Activated CD4-positive, alpha-beta T cell treated with anti-CD3 and anti-CD28 coated beads for 36 hours (primary cell): ENCODE measurements at regions not wholly inside any gene's neighbourhood (a gene's known extent, or its start where the extent isn't known, plus 50 kb on each side); places are given as distances from the start of the nearest gene placed in this dataset.
"Not testable (repeated sequence)": the region's sequence is repeated elsewhere in the genome, so short reads cannot be mapped to it uniquely, and the experiment has no call there.

Source experiments
- ATAC-seq: fragments of 200-7000 bp; cut with Tn5 transposase; one replicate; pipeline ENCODE4 v1.10.0; 2021; ENCODE audit warnings: mild to moderate bottlenecking, moderate library complexity
- CTCF ChIA-PET: fragments of 350-600 bp; sonication (Branson Sonifier 250); formaldehyde crosslinking; loops from one replicate; lab custom pipeline; 2021; ENCODE audit warnings: antibody characterized with exemption; lab: Charles Lee
- POLR2A ChIA-PET: fragments of 350-600 bp; sonication (Branson Sonifier 250); formaldehyde crosslinking; loops from one replicate; lab custom pipeline; 2021; ENCODE audit warnings: antibody characterized with exemption, inconsistent platforms; lab: Charles Lee
- DNase-seq: peaks from one replicate; pipeline ENCODE4 v3.0.0-alpha.2; 2020
- H3K27ac Mint-ChIP-seq: one replicate; pipeline ENCODE4 v1.8.0; 2021; ENCODE audit warnings: mixed read lengths
- H3K27me3 Mint-ChIP-seq: one replicate; pipeline ENCODE4 v1.8.0; 2021; ENCODE audit warnings: mixed read lengths
- H3K36me3 Mint-ChIP-seq: one replicate; pipeline ENCODE4 v1.8.0; 2021; ENCODE audit warnings: low read depth, mixed read lengths
- H3K4me1 Mint-ChIP-seq: one replicate; pipeline ENCODE4 v1.8.0; 2021; ENCODE audit warnings: mixed read lengths
- H3K4me3 Mint-ChIP-seq: one replicate; pipeline ENCODE4 v1.8.0; 2021; ENCODE audit warnings: mild to moderate bottlenecking, moderate library complexity, mixed read lengths
- H3K9me3 Mint-ChIP-seq: one replicate; pipeline ENCODE4 v1.8.0; 2021; ENCODE audit warnings: low read depth, mixed read lengths
- intact Hi-C, 2 experiments: fragments of 100-400 bp; cut with DNase I in 1 of 2; cut with micrococcal nuclease in 1 of 2; formaldehyde crosslinking; loops; one replicate each; pipeline versions ENCODE4 v1.14.2 to v1.15.1; 2022 to 2024; cut with DNase I, micrococcal nuclease

DNA sequence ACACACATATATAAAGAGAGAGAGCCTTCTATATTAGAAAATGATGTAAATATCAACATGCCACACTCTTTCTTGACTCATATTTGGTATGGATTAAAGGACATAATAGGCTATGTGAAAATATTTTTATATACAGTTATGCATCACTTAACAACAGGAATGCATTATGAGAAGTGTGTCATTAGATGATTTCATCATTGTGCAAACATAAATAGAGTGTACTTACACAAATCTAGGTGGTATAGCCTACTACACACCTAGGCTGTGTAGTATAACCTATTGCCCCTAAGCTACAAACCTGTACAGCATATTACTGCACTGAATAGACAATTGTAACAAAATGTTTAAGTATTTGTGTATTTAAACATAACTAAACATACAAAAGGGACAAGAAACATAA lies 354.8 kb upstream of the CNTNAP5 start:
- Mint-ChIP-seq H3K36me3 (no peaks in the 10 kb centered on the region), H3K4me1 (no peaks in the 10 kb centered on the region), H3K27me3 (no peaks in the 10 kb centered on the region), H3K4me3 (no peak overlapping the region), H3K27ac (no peak overlapping the region), H3K9me3 (peaks cover 7% of the 10 kb centered on the region)
- DNase-seq (no peak), ATAC-seq (no peak)
- POLR2A ChIA-PET: no interaction called here
- CTCF ChIA-PET: no interaction called here
- intact Hi-C loops: no loop called here

GRCh38 chr2:123683797-123684196 lies 341.3 kb upstream of the CNTNAP5 start:
- H3K27ac Mint-ChIP-seq, H3K4me3 Mint-ChIP-seq, H3K36me3 Mint-ChIP-seq, H3K4me1 Mint-ChIP-seq, POLR2A ChIA-PET, H3K9me3 Mint-ChIP-seq, ATAC-seq, H3K27me3 Mint-ChIP-seq, DNase-seq, intact Hi-C loops, CTCF ChIA-PET: not testable (repeated sequence)

DNA sequence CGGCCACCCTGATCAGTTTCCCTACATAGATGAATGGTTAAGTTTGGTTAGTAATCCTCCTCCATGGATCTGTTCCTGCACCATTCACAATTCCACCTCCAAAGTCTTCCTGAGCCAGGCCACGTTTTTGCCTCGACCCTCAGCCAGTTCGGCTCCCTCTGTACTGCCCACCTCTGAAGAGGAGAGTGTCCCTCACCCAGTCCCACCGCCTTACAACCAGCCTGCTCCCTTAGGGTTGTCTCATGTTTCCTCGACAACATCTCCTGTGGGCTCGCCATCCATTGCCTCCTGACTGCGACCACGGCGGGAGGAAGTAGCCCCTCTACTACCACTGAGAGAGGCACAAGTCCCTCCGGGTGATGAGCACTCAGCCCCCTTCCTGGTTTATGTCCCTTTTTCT lies 338.0 kb upstream of the CNTNAP5 start:
- ChIA-PET POLR2A (no interaction called here), CTCF (interaction anchor here (0.6 kb wide), 1 partner anchor 130 kb away, joined by 3 read pairs; no protein-coding TSS in a partner anchor)
- no peak overlapping the region for H3K27ac Mint-ChIP-seq
- intact Hi-C loops: no loop called here
- no peaks in the 10 kb centered on the region for H3K4me1 Mint-ChIP-seq
- no peak for DNase-seq
- no peak for ATAC-seq
- peaks cover 7% of the 10 kb centered on the region for H3K9me3 Mint-ChIP-seq
- H3K27me3 Mint-ChIP-seq: no peaks in the 10 kb centered on the region
- no peak overlapping the region for H3K4me3 Mint-ChIP-seq
- no peaks in the 10 kb centered on the region for H3K36me3 Mint-ChIP-seq

GRCh38 chr2:123688231-123688940 lies 336.7 kb upstream of the CNTNAP5 start:
- ChIA-PET CTCF (no interaction called here), POLR2A (no interaction called here)
- peaks cover 7% of the 10 kb centered on the region for H3K9me3 Mint-ChIP-seq
- DNase-seq (no peak), ATAC-seq (no peak)
- no peak overlapping the region for H3K27ac Mint-ChIP-seq
- H3K36me3 Mint-ChIP-seq: no peaks in the 10 kb centered on the region
- H3K4me1 Mint-ChIP-seq: no peaks in the 10 kb centered on the region
- intact Hi-C loops: no loop called here
- H3K27me3 Mint-ChIP-seq: no peaks in the 10 kb centered on the region
- no peak overlapping the region for H3K4me3 Mint-ChIP-seq

- Mint-ChIP-seq H3K27ac (no peak overlapping the region), H3K4me1 (no peaks in the 10 kb centered on the region), H3K36me3 (no peaks in the 10 kb centered on the region), H3K4me3 (no peak overlapping the region), H3K27me3 (no peaks in the 10 kb centered on the region), H3K9me3 (peaks cover 4% of the 10 kb centered on the region)
- ATAC-seq (no peak), DNase-seq (no peak)
- ChIA-PET POLR2A (no interaction called here), CTCF (no interaction called here)
- intact Hi-C loops: no loop called here
These were observed 333.0 kb upstream of the CNTNAP5 start for GRCh38 chr2:123692121-123692520.

DNA sequence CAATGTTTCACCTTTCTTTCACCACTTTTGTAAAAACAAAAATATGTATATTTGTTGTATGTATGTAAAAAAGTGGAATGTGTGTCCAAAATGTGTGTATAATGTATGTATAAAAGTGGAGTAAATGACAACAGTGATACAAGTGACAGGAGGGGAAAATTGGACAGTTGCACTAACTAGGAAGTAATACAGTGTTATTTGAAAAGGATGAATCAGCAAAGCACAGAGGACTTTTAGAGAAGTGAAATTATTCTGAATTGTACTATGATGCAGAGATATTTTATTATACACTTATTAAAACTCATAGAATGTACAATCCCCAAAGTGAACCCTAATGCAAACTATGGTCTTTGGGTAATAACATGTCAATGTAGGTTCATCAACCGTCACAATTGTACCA lies 331.3 kb upstream of the CNTNAP5 start:
- DNase-seq (no peak), ATAC-seq (no peak)
- Mint-ChIP-seq H3K9me3 (peaks cover 2% of the 10 kb centered on the region), H3K4me3 (no peak overlapping the region), H3K27me3 (no peaks in the 10 kb centered on the region), H3K27ac (no peak overlapping the region), H3K4me1 (no peaks in the 10 kb centered on the region), H3K36me3 (no peaks in the 10 kb centered on the region)
- intact Hi-C loops: no loop called here
- ChIA-PET CTCF (no interaction called here), POLR2A (no interaction called here)

GRCh38 chr2:123695426-123695825 lies 329.7 kb upstream of the CNTNAP5 start:
- ATAC-seq (no peak), DNase-seq (no peak)
- Mint-ChIP-seq H3K9me3 (peaks cover 2% of the 10 kb centered on the region), H3K36me3 (no peaks in the 10 kb centered on the region), H3K27me3 (no peaks in the 10 kb centered on the region), H3K4me1 (no peaks in the 10 kb centered on the region), H3K27ac (no peak overlapping the region), H3K4me3 (no peak overlapping the region)
- ChIA-PET POLR2A (no interaction called here), CTCF (no interaction called here)
- intact Hi-C loops: no loop called here

DNA sequence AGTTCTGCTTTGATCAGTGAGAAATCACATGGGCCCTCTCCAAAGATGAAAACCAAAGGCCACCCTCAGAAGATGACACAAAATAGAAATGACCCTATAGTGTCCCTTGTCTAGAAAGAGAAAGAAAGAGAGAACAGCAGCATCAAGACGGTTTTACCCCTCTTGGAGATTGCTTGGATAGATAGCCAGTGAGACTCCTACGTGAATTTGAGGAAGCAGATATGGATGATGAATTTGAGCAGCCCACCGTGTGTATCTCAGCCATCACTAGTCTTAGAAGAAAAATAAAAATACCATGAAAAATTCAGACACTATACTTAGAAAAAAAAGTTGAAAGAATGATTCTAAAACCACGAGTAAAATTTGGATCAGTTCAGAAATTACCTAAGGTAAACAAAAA lies 329.1 kb upstream of the CNTNAP5 start:
- DNase-seq (no peak), ATAC-seq (no peak)
- no peaks in the 10 kb centered on the region for H3K27me3 Mint-ChIP-seq
- no peak overlapping the region for H3K4me3 Mint-ChIP-seq
- H3K27ac Mint-ChIP-seq: no peak overlapping the region
- peaks cover under 1% of the 10 kb centered on the region for H3K9me3 Mint-ChIP-seq
- H3K4me1 Mint-ChIP-seq: no peaks in the 10 kb centered on the region
- no peaks in the 10 kb centered on the region for H3K36me3 Mint-ChIP-seq
- intact Hi-C loops: no loop called here
- POLR2A ChIA-PET: no interaction called here
- CTCF ChIA-PET: interaction anchor here (1.0 kb wide), 1 partner anchor 13 kb away, joined by 6 read pairs; no protein-coding TSS in a partner anchor

DNA sequence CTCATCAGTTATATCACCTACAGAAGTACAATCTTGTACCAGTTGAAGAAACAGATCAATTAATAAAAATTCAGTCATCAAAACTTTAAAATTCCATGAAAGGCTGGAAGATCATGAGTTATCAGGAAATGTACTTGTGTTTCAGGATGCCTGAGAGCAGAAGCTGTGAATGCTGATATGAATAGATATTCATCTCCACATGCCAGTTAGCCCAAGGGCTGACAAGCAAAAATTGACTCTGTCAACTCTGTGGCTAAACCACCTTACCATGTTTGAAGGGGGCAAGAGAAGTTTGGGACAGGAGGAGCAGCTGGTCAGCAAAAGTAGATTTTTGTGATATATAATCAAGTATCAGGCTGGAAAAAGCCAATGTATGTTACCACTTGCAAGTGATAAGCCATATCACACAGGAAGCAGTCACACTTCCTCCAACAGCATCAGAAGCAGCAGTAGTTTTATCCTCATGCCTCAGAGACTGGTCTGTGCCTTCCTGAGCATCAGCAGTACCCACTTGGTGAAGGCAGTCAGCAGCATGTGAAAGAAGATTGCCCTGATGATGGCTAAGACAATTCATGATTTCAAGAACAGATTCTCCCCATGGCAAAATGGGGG lies 328.2 kb upstream of the CNTNAP5 start:
- ChIA-PET POLR2A (no interaction called here), CTCF (interaction anchor here (1.0 kb wide), 1 partner anchor 12 kb away, joined by 6 read pairs; no protein-coding TSS in a partner anchor)
- no peaks in the 10 kb centered on the region for H3K36me3 Mint-ChIP-seq
- DNase-seq (no peak), ATAC-seq (no peak)
- intact Hi-C loops: no loop called here
- H3K9me3 Mint-ChIP-seq: peaks cover 2% of the 10 kb centered on the region
- no peaks in the 10 kb centered on the region for H3K27me3 Mint-ChIP-seq
- no peak overlapping the region for H3K4me3 Mint-ChIP-seq
- H3K4me1 Mint-ChIP-seq: no peaks in the 10 kb centered on the region
- no peak overlapping the region for H3K27ac Mint-ChIP-seq

DNA sequence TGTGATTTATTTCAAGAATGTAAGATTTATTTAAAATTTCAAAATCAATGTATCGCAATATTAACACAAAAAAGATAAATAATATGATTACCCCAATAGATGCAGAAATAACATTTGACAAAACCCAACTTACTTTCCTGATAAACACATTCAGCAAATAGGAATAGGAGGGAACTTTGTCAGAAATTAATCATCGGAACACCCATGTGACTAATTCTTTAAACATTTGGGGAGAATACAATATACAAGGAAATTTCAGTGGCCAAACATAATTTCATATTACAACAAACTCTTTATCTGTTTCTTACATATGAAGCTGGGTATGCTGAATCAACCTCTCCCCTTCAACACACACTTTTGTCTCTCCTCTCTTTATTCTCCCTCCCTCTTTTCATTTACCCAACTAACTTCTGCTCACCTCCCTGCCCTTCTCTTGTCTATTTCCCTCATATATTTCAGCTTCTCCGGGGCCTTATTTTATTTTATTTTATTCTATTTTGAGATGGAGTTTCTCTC lies 309.6 kb upstream of the CNTNAP5 start:
- no peak for DNase-seq
- Mint-ChIP-seq H3K4me1 (no peaks in the 10 kb centered on the region), H3K27ac (no peak overlapping the region), H3K4me3 (no peak overlapping the region), H3K27me3 (no peaks in the 10 kb centered on the region), H3K36me3 (no peaks in the 10 kb centered on the region), H3K9me3 (peaks cover 7% of the 10 kb centered on the region)
- no peak for ATAC-seq
- intact Hi-C loops: no loop called here
- ChIA-PET POLR2A (no interaction called here), CTCF (no interaction called here)

- H3K4me3 Mint-ChIP-seq: no peak overlapping the region
- POLR2A ChIA-PET: no interaction called here
- no peak for DNase-seq
- no peaks in the 10 kb centered on the region for H3K27me3 Mint-ChIP-seq
- H3K4me1 Mint-ChIP-seq: no peaks in the 10 kb centered on the region
- intact Hi-C loops: no loop called here
- CTCF ChIA-PET: no interaction called here
- H3K9me3 Mint-ChIP-seq: peaks cover 5% of the 10 kb centered on the region
- H3K27ac Mint-ChIP-seq: no peak overlapping the region
- no peaks in the 10 kb centered on the region for H3K36me3 Mint-ChIP-seq
- no peak for ATAC-seq
These were observed 307.3 kb upstream of the CNTNAP5 start for GRCh38 chr2:123717636-123718334.

- H3K4me1 Mint-ChIP-seq: no peaks in the 10 kb centered on the region
- intact Hi-C loops: no loop called here
- H3K36me3 Mint-ChIP-seq: no peaks in the 10 kb centered on the region
- POLR2A ChIA-PET: no interaction called here
- DNase-seq: no peak
- peaks cover 5% of the 10 kb centered on the region for H3K9me3 Mint-ChIP-seq
- ATAC-seq: no peak
- no peak overlapping the region for H3K4me3 Mint-ChIP-seq
- CTCF ChIA-PET: no interaction called here
- H3K27me3 Mint-ChIP-seq: no peaks in the 10 kb centered on the region
- no peak overlapping the region for H3K27ac Mint-ChIP-seq
These were observed 304.3 kb upstream of the CNTNAP5 start for GRCh38 chr2:123720760-123721159.
